Smooth muscle cell (in vitro differentiated cells): ENCODE measurements at regions not wholly inside any gene's neighbourhood (a gene's known extent, or its start where the extent isn't known, plus 50 kb on each side); places are given as distances from the start of the nearest gene placed in this dataset.
"Not testable (repeated sequence)": the region's sequence is repeated elsewhere in the genome, so short reads cannot be mapped to it uniquely, and the experiment has no call there.

Source experiments
- DNase-seq: peaks from one replicate; lab custom pipeline; 2025; ENCODE audit not compliant: unreplicated experiment; lab: John Stamatoyannopoulos, UW
- H2AFZ ChIP-seq: fragments of 200-600 bp; sonication (generic); 2 replicates; pipeline ENCODE4 v1.6.0; 2016; ENCODE audit warnings: antibody characterized with exemption, low read depth, mild to moderate bottlenecking
- H3F3A ChIP-seq: fragments of 200-600 bp; sonication (generic); 2 replicates; pipeline ENCODE4 v1.6.0; 2017; ENCODE audit warnings: antibody characterized with exemption, low read depth
- H3K27ac ChIP-seq: fragments of 200-600 bp; sonication (generic); 2 replicates; pipeline ENCODE4 v1.5.1; 2016; ENCODE audit warnings: low read depth, mild to moderate bottlenecking
- H3K27me3 ChIP-seq: fragments of 200-600 bp; sonication (generic); 2 replicates; pipeline ENCODE4 v1.6.1; 2016; ENCODE audit warnings: low read depth, mild to moderate bottlenecking
- H3K36me3 ChIP-seq: fragments of 200-600 bp; sonication (generic); 2 replicates; pipeline ENCODE4 v1.5.1; 2016; ENCODE audit warnings: low read depth
- H3K4me1 ChIP-seq: fragments of 200-600 bp; sonication (generic); 2 replicates; pipeline ENCODE4 v1.5.1; 2016; ENCODE audit warnings: low read depth
- H3K4me2 ChIP-seq: fragments of 200-600 bp; sonication (generic); 2 replicates; pipeline ENCODE4 v1.6.0; 2016; ENCODE audit warnings: mild to moderate bottlenecking
- H3K4me3 ChIP-seq: fragments of 200-600 bp; sonication (generic); 2 replicates; pipeline ENCODE4 v1.5.1; 2016; ENCODE audit warnings: mild to moderate bottlenecking
- H3K79me2 ChIP-seq: fragments of 200-600 bp; sonication (generic); 2 replicates; pipeline ENCODE4 v1.6.0; 2016; ENCODE audit warnings: low read depth, mild to moderate bottlenecking
- H3K9ac ChIP-seq: fragments of 200-600 bp; sonication (generic); 2 replicates; pipeline ENCODE4 v1.6.0; 2016; ENCODE audit warnings: low read depth
- H3K9me3 ChIP-seq: fragments of 200-600 bp; sonication (generic); replicated peaks from 2 replicates; pipeline ENCODE4 v1.5.1; 2016; ENCODE audit warnings: low read depth
- H4K20me1 ChIP-seq: fragments of 200-600 bp; sonication (generic); 2 replicates; pipeline ENCODE4 v1.6.0; 2016; ENCODE audit warnings: low read depth
- CTCF ChIP-seq: fragments of 200-600 bp; sonication (generic); IDR thresholded peaks from 2 replicates; pipeline ENCODE4 v1.5.1; 2017; ENCODE audit warnings: borderline replicate concordance, mild to moderate bottlenecking, antibody characterized with exemption; ENCODE audit not compliant: insufficient read depth, poor library complexity, severe bottlenecking
- WGBS: methylation state at CpG from one replicate; pipeline ENCODE4 v1.1.7; 2016; ENCODE audit warnings: low lambda C conversion rate; 5-methylcytosine and 5-hydroxymethylcytosine counted together

- Histone ChIP-seq H3K4me3 (no peak overlapping the region), H3K79me2 (no peaks in the 10 kb centered on the region), H3K9ac (no peak overlapping the region), H3K9me3 (no peaks in the 10 kb centered on the region), H3K27ac (no peak overlapping the region), H3K4me1 (no peaks in the 10 kb centered on the region), H3K36me3 (no peaks in the 10 kb centered on the region), H2AFZ (no peak overlapping the region), H3F3A (no peaks in the 10 kb centered on the region), H4K20me1 (no peaks in the 10 kb centered on the region), H3K27me3 (no peaks in the 10 kb centered on the region), H3K4me2 (no peak overlapping the region)
- 78% methylated on average over 4 of the region's 4 CpGs for WGBS
- no peak for DNase-seq
- no peak for TF ChIP-seq CTCF
Observed at GRCh38 chr18:70577023-70577420, 288.2 kb downstream of the SOCS6 start.

- H3K4me2 ChIP-seq, result no peak overlapping the region
- no peaks in the 10 kb centered on the region for H3K36me3 ChIP-seq
- H3K27ac ChIP-seq, result no peak overlapping the region
- H3K27me3 ChIP-seq, result no peaks in the 10 kb centered on the region
- H4K20me1 ChIP-seq, result no peaks in the 10 kb centered on the region
- no peak for DNase-seq
- no peak for TF ChIP-seq CTCF
- H3K4me1 ChIP-seq, result no peaks in the 10 kb centered on the region
- no peak overlapping the region for H2AFZ ChIP-seq
- no peaks in the 10 kb centered on the region for H3F3A ChIP-seq
- H3K79me2 ChIP-seq, result no peaks in the 10 kb centered on the region
- no peaks in the 10 kb centered on the region for H3K9me3 ChIP-seq
- H3K9ac ChIP-seq, result no peak overlapping the region
- no peak overlapping the region for H3K4me3 ChIP-seq
- 84% methylated on average over 9 of the region's 9 CpGs for WGBS
Observed at GRCh38 chr18:70576276-70577022, 287.6 kb downstream of the SOCS6 start.

- not testable (repeated sequence) for H3K27ac ChIP-seq, H3K27me3 ChIP-seq, H4K20me1 ChIP-seq, H3K4me1 ChIP-seq, H3K79me2 ChIP-seq, H3K36me3 ChIP-seq, H3K4me2 ChIP-seq, H3F3A ChIP-seq, H3K4me3 ChIP-seq, H2AFZ ChIP-seq, H3K9me3 ChIP-seq, H3K9ac ChIP-seq, DNase-seq
Observed at GRCh38 chr18:70574951-70575350, 286.1 kb downstream of the SOCS6 start.

- H3K4me2 ChIP-seq, H3K27me3 ChIP-seq, H3K79me2 ChIP-seq, H3K9ac ChIP-seq, H3K27ac ChIP-seq, H3K4me1 ChIP-seq, H3F3A ChIP-seq, DNase-seq, H3K4me3 ChIP-seq, H3K36me3 ChIP-seq, H2AFZ ChIP-seq, H4K20me1 ChIP-seq, H3K9me3 ChIP-seq: not testable (repeated sequence)
- WGBS, result 90% methylated on average over 12 of the region's 24 CpGs
Observed at GRCh38 chr18:70569647-70570046, 280.8 kb downstream of the SOCS6 start.

- H3K27me3 ChIP-seq, result peaks cover 2% of the 10 kb centered on the region
- no peak overlapping the region for H3K9ac ChIP-seq
- H3K4me3 ChIP-seq, result no peak overlapping the region
- WGBS, result 92% methylated on average over 2 of the region's 2 CpGs
- H3K36me3 ChIP-seq, result no peaks in the 10 kb centered on the region
- H3K4me2 ChIP-seq, result no peak overlapping the region
- H3F3A ChIP-seq, result no peaks in the 10 kb centered on the region
- no peak for TF ChIP-seq CTCF
- no peak overlapping the region for H3K27ac ChIP-seq
- H3K9me3 ChIP-seq, result no peaks in the 10 kb centered on the region
- H4K20me1 ChIP-seq, result no peaks in the 10 kb centered on the region
- H3K4me1 ChIP-seq, result no peaks in the 10 kb centered on the region
- no peaks in the 10 kb centered on the region for H3K79me2 ChIP-seq
- DNase-seq, result no peak
- H2AFZ ChIP-seq, result no peak overlapping the region
Observed at GRCh38 chr18:70559446-70559845, 270.6 kb downstream of the SOCS6 start.
